K562 (cell line): ENCODE measurements at regions not wholly inside any gene's neighbourhood (a gene's known extent, or its start where the extent isn't known, plus 50 kb on each side); places are given as distances from the start of the nearest gene placed in this dataset.
"Not testable (repeated sequence)": the region's sequence is repeated elsewhere in the genome, so short reads cannot be mapped to it uniquely, and the experiment has no call there.

Experiments used
- CC2D1A ChIP-seq: fragments of 450-650 bp; IDR thresholded peaks from 2 replicates; pipeline ENCODE4 v1.6.1; 2017; ENCODE audit warnings: mild to moderate bottlenecking
- CEBPG ChIP-seq, 3 experiments: fragments of 200-800 bp in 1 of 3; sonication (Bioruptor generic) in 1 of 3; sonication (generic) in 1 of 3; formaldehyde crosslinking in 1 of 3; IDR thresholded peaks in 2 of 3; conservative IDR thresholded peaks in 1 of 3; 2 replicates each; pipeline versions ENCODE4 v1.6.1 to v1.8.0; 2016 to 2022; ENCODE audit warnings: missing compliant biosample characterization in 2 of 3, missing genetic modification characterization in 2 of 3, mild to moderate bottlenecking in 1 of 3, missing genetic modification reagents in 1 of 3
- DEAF1 ChIP-seq: fragments of 450-650 bp; formaldehyde crosslinking; IDR thresholded peaks from 2 replicates; pipeline ENCODE4 v1.4.0; 2020; ENCODE audit warnings: mild to moderate bottlenecking, moderate library complexity
- HBP1 ChIP-seq: fragments of 450-650 bp; formaldehyde crosslinking; IDR thresholded peaks from 2 replicates; pipeline ENCODE4 v1.4.0; 2022; ENCODE audit warnings: missing genetic modification characterization
- MAZ ChIP-seq, 2 experiments: fragments of 450-650 bp in 1 of 2; sonication (generic) in 1 of 2; formaldehyde crosslinking; IDR thresholded peaks in 1 of 2; conservative IDR thresholded peaks in 1 of 2; 2 replicates each; pipeline versions ENCODE4 v1.4.0 to v1.5.0; 2020; ENCODE audit warnings: mild to moderate bottlenecking in 1 of 2, missing genetic modification reagents in 1 of 2
- ZBTB26 ChIP-seq: fragments of 450-650 bp; formaldehyde crosslinking; IDR thresholded peaks from 2 replicates; pipeline ENCODE4 v1.4.0; 2022; ENCODE audit warnings: missing genetic modification characterization

- TF ChIP-seq MAZ (CRISPR knock-in tag; conservative IDR thresholded peaks at IDR 0.05 in 1 of 2, IDR thresholded peaks at IDR 0.05 in 1 of 2), result peak; percentile 23 to 50; a peak in 1 of 4 replicates
- TF ChIP-seq CC2D1A, result peak; percentile 77; the same call in 1 of the 2 replicates
- TF ChIP-seq HBP1, result 0 out of 2 replicates have a peak, but pooled peaks have one; percentile 24
- TF ChIP-seq CEBPG (CRISPR knock-in tag; IDR thresholded peaks at IDR 0.05), result not testable (repeated sequence)
- TF ChIP-seq CEBPG (tag; conservative IDR thresholded peaks at IDR 0.05 in 1 of 2, IDR thresholded peaks at IDR 0.05 in 1 of 2), result peak; percentile 30 to 83; a peak in 2 of 4 replicates
- 0 out of 2 replicates have a peak, but pooled peaks have one; percentile 19 for TF ChIP-seq ZBTB26 (CRISPR knock-in tag)
- TF ChIP-seq DEAF1 (CRISPR knock-in tag), result peak; percentile 94
These were observed 58.7 kb upstream of the ETV3 start (continued) for GRCh38 chr1:157196670-157197456.
